Trophoblast cell (in vitro differentiated cells and primary cell): ENCODE measurements at regions not wholly inside any gene's neighbourhood (a gene's known extent, or its start where the extent isn't known, plus 50 kb on each side); places are given as distances from the start of the nearest gene placed in this dataset.
"Not testable (repeated sequence)": the region's sequence is repeated elsewhere in the genome, so short reads cannot be mapped to it uniquely, and the experiment has no call there.

Experiments used
- DNase-seq, 2 donors: peaks; one replicate each; pipeline ENCODE4 v3.0.0-alpha.2; 2016
- H2AFZ ChIP-seq: 2 replicates; pipeline ENCODE4 v1.6.1; 2013; ENCODE audit warnings: low read length, moderate library complexity, mild to moderate bottlenecking; ENCODE audit not compliant: insufficient read depth, poor library complexity
- H2AK5ac ChIP-seq: 2 replicates; pipeline ENCODE4 v1.6.1; 2013; ENCODE audit warnings: mild to moderate bottlenecking, low read length
- H2BK120ac ChIP-seq: 2 replicates; pipeline ENCODE4 v1.6.1; 2013; ENCODE audit warnings: low read length, mild to moderate bottlenecking, moderate library complexity; ENCODE audit not compliant: insufficient read depth, poor library complexity
- H2BK12ac ChIP-seq: 2 replicates; pipeline ENCODE4 v1.6.1; 2013; ENCODE audit warnings: mild to moderate bottlenecking, low read length, moderate library complexity
- H2BK5ac ChIP-seq: 2 replicates; pipeline ENCODE4 v1.6.1; 2013; ENCODE audit warnings: low read length, low read depth, moderate library complexity, mild to moderate bottlenecking; ENCODE audit not compliant: poor library complexity
- H3K14ac ChIP-seq: 2 replicates; pipeline ENCODE4 v1.6.1; 2013; ENCODE audit warnings: mild to moderate bottlenecking, low read length
- H3K18ac ChIP-seq: 2 replicates; pipeline ENCODE4 v1.6.1; 2013; ENCODE audit warnings: mild to moderate bottlenecking, low read length
- H3K23ac ChIP-seq: 2 replicates; pipeline ENCODE4 v1.6.1; 2013; ENCODE audit warnings: low read length
- H3K27ac ChIP-seq: 2 replicates; pipeline ENCODE4 v1.5.1; 2013; ENCODE audit warnings: low read depth, mild to moderate bottlenecking, inconsistent platforms, low read length, moderate library complexity
- H3K27me3 ChIP-seq: 2 replicates; pipeline ENCODE4 v1.6.1; 2013; ENCODE audit warnings: inconsistent platforms, mild to moderate bottlenecking, low read length, moderate library complexity; ENCODE audit not compliant: insufficient read depth
- H3K36me3 ChIP-seq, 2 experiments: 1 replicate in 1 of 2; 2 replicates in 1 of 2; pipeline ENCODE4 v1.6.1; 2013; ENCODE audit warnings: low read length in 2 of 2, mild to moderate bottlenecking in 2 of 2, moderate library complexity in 1 of 2; ENCODE audit not compliant: insufficient read depth in 2 of 2, control insufficient read depth in 1 of 2
- H3K4ac ChIP-seq: 2 replicates; pipeline ENCODE4 v1.6.1; 2013; ENCODE audit warnings: low read depth, mild to moderate bottlenecking, low read length, moderate library complexity
- H3K4me1 ChIP-seq, 2 experiments: 1 replicate in 1 of 2; 2 replicates in 1 of 2; pipeline ENCODE4 v1.6.1; 2013; ENCODE audit warnings: low read length in 2 of 2, mild to moderate bottlenecking in 2 of 2, moderate library complexity in 1 of 2; ENCODE audit not compliant: insufficient read depth in 2 of 2, control insufficient read depth in 1 of 2
- H3K4me2 ChIP-seq: 2 replicates; pipeline ENCODE4 v1.6.1; 2013; ENCODE audit warnings: inconsistent platforms, mild to moderate bottlenecking, low read length, moderate library complexity
- H3K4me3 ChIP-seq: 2 replicates; pipeline ENCODE4 v1.5.1; 2013; ENCODE audit warnings: mild to moderate bottlenecking, low read depth, low read length, inconsistent platforms
- H3K79me1 ChIP-seq: one replicate; pipeline ENCODE4 v1.6.1; 2013; ENCODE audit warnings: low read length
- H3K79me2 ChIP-seq: 2 replicates; pipeline ENCODE4 v1.6.1; 2013; ENCODE audit warnings: low read length, mild to moderate bottlenecking; ENCODE audit not compliant: control insufficient read depth, insufficient read depth, poor library complexity
- H3K9ac ChIP-seq: 2 replicates; pipeline ENCODE4 v1.6.1; 2013; ENCODE audit warnings: mild to moderate bottlenecking, low read length
- H3K9me3 ChIP-seq: 2 replicates; pipeline ENCODE4 v1.6.1; 2013; ENCODE audit warnings: low read depth, mild to moderate bottlenecking, control low read depth, inconsistent platforms, low read length; ENCODE audit not compliant: insufficient read depth
- H4K12ac ChIP-seq: 2 replicates; pipeline ENCODE4 v1.6.1; 2013; ENCODE audit warnings: low read depth, mild to moderate bottlenecking, low read length, moderate library complexity
- H4K8ac ChIP-seq: 2 replicates; pipeline ENCODE4 v1.6.1; 2013; ENCODE audit warnings: low read depth, mild to moderate bottlenecking, low read length, moderate library complexity
- H4K91ac ChIP-seq: one replicate; pipeline ENCODE4 v1.6.1; 2013; ENCODE audit warnings: low read depth, mild to moderate bottlenecking, low read length, moderate library complexity
- WGBS: extraction: QIAGEN DNeasy Blood & Tissue Kit; methylation state at CpG from one replicate; pipeline ENCODE4 v1.1.7; 2013; ENCODE audit warnings: missing lambda C conversion rate; ENCODE audit not compliant: insufficient read length, insufficient coverage; ENCODE audit errors: extremely low coverage; 5-methylcytosine and 5-hydroxymethylcytosine counted together

DNA sequence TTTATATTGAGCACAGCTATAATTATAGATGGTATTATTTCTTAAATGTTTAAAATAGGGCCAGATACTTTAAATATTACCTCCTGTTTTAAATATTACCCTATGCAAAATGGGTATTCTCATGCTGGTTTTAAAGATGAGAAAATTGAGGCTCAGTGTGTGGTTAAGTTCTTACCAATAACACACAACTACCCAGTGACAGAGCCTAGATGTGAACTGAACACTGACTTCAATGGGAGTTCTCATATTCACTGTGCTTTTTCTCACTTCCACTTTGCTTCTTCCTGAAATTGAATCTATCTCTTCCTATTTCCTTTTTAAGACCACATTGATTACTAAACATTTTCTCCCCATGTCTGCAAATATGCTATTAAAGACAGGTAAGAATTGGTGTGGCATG is 135.8 kb upstream of the TUSC1 start:
- Histone ChIP-seq H4K8ac (no peak overlapping the region), H2AK5ac (no peak overlapping the region), H2BK12ac (no peak overlapping the region), H3K4me3 (no peak overlapping the region), H3K4ac (no peak overlapping the region), H3K9ac (no peak overlapping the region), H3K4me1 (no peaks in the 10 kb centered on the region), H2BK120ac (no peak overlapping the region), H3K9me3 (no peaks in the 10 kb centered on the region), H3K27ac (no peak overlapping the region), H2BK5ac (no peak overlapping the region), H4K91ac (no peak overlapping the region), H4K12ac (no peak overlapping the region), H3K14ac (no peak overlapping the region), H2AFZ (no peak overlapping the region), H3K79me2 (no peaks in the 10 kb centered on the region), H3K36me3 (no peaks in the 10 kb centered on the region), H3K4me2 (no peak overlapping the region), H3K79me1 (no peaks in the 10 kb centered on the region), H3K27me3 (no peaks in the 10 kb centered on the region), H3K23ac (no peak overlapping the region), H3K18ac (no peak overlapping the region)
- DNase-seq, result no peak

DNA sequence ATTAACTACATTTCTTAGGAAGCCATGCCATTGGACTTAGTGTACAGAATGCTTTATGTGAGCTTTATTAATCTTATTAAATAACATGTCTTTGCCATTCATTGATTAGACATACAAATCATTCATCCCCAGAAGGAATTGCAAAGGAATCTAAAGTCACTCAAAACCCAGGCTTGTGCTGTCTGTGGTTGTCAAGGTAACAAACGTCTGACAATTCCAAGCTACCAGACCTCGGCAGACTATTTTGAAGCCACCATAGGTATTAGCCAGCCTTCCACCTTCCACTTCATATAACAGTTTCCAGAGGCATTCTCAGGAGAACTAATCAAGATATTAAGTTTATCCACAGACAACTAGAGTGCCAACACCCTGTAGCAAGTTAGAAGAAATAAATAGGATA is 135.2 kb upstream of the TUSC1 start:
- H3K27ac ChIP-seq, result no peak overlapping the region
- H3K14ac ChIP-seq, result no peak overlapping the region
- H3K79me2 ChIP-seq, result no peaks in the 10 kb centered on the region
- no peaks in the 10 kb centered on the region for H3K4me1 ChIP-seq
- H3K4ac ChIP-seq, result no peak overlapping the region
- H3K18ac ChIP-seq, result no peak overlapping the region
- no peak overlapping the region for H3K23ac ChIP-seq
- no peak overlapping the region for H2AFZ ChIP-seq
- H3K36me3 ChIP-seq, result no peaks in the 10 kb centered on the region
- no peak for DNase-seq
- H2BK5ac ChIP-seq, result no peak overlapping the region
- H4K91ac ChIP-seq, result no peak overlapping the region
- no peaks in the 10 kb centered on the region for H3K27me3 ChIP-seq
- no peak overlapping the region for H2BK120ac ChIP-seq
- H3K4me2 ChIP-seq, result no peak overlapping the region
- H3K79me1 ChIP-seq, result no peaks in the 10 kb centered on the region
- H2AK5ac ChIP-seq, result no peak overlapping the region
- no CpG with 5 or more reads among the region's 2 CpGs for WGBS
- no peak overlapping the region for H4K12ac ChIP-seq
- no peak overlapping the region for H3K9ac ChIP-seq
- H4K8ac ChIP-seq, result no peak overlapping the region
- no peaks in the 10 kb centered on the region for H3K9me3 ChIP-seq
- H2BK12ac ChIP-seq, result no peak overlapping the region
- H3K4me3 ChIP-seq, result no peak overlapping the region

DNA sequence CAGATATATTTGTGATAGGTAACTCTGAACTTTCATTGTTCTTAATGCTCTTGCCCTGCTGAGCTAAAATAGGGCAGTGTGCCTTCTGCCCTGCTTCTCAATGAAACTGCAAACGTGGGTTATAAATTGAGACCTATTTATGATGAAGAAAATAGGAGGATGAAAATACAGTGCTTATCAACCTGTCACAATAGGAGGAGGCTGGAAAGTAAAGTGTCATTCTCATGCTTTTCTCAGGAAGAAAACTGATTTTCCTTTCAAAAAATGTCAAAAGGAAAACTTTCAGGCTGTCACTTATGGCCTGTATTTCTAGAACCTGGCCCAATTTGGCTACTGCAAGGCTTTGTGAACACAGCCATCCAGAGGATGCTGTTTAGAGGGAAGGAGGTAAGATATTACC is 130.3 kb upstream of the TUSC1 start:
- WGBS, result no CpG with 5 or more reads among the region's 1 CpG
- Histone ChIP-seq H3K23ac (no peak overlapping the region), H2BK12ac (no peak overlapping the region), H3K4me3 (no peak overlapping the region), H2AK5ac (no peak overlapping the region), H3K14ac (no peak overlapping the region), H4K91ac (no peak overlapping the region), H3K4me2 (no peak overlapping the region), H2AFZ (no peak overlapping the region), H3K36me3 (no peaks in the 10 kb centered on the region), H4K12ac (no peak overlapping the region), H3K9me3 (peaks cover 1% of the 10 kb centered on the region), H3K79me2 (no peaks in the 10 kb centered on the region), H2BK120ac (no peak overlapping the region), H3K27ac (no peak overlapping the region), H2BK5ac (no peak overlapping the region), H3K18ac (no peak overlapping the region), H3K79me1 (no peaks in the 10 kb centered on the region), H3K27me3 (no peaks in the 10 kb centered on the region), H4K8ac (no peak overlapping the region), H3K4me1 (no peaks in the 10 kb centered on the region), H3K9ac (no peak overlapping the region), H3K4ac (no peak overlapping the region)
- no peak for DNase-seq

DNA sequence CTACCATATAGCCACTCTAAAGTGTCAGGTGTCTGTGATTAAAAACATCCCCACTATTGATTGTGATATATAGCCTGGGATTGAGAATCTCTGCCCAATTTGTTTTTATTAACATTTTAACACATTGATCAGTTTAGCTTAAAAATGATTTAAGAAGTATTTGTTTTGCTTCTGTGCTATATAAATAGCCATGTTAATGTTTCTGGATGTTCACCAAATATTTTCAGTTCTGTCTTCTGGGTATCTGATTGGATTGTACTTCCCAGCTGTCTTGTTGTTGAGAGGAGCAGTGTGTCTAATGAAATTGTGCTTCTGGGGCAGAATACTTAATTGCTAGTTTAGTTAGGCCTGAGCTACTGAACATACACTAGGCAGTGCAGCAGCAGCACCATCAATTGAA is 126.6 kb upstream of the TUSC1 start:
- H2BK12ac ChIP-seq, result no peak overlapping the region
- H2AFZ ChIP-seq, result no peak overlapping the region
- H2AK5ac ChIP-seq, result no peak overlapping the region
- H3K23ac ChIP-seq, result no peak overlapping the region
- no peaks in the 10 kb centered on the region for H3K27me3 ChIP-seq
- no peak overlapping the region for H3K9ac ChIP-seq
- DNase-seq, result no peak
- H3K4me1 ChIP-seq, result no peaks in the 10 kb centered on the region
- H3K79me2 ChIP-seq, result no peaks in the 10 kb centered on the region
- no peak overlapping the region for H3K4me2 ChIP-seq
- no peak overlapping the region for H3K14ac ChIP-seq
- peaks cover 1% of the 10 kb centered on the region for H3K9me3 ChIP-seq
- H3K79me1 ChIP-seq, result no peaks in the 10 kb centered on the region
- H2BK120ac ChIP-seq, result no peak overlapping the region
- H4K8ac ChIP-seq, result no peak overlapping the region
- H3K4ac ChIP-seq, result no peak overlapping the region
- no peak overlapping the region for H3K27ac ChIP-seq
- H4K91ac ChIP-seq, result no peak overlapping the region
- no peak overlapping the region for H4K12ac ChIP-seq
- H3K18ac ChIP-seq, result no peak overlapping the region
- no peak overlapping the region for H3K4me3 ChIP-seq
- H3K36me3 ChIP-seq, result no peaks in the 10 kb centered on the region
- H2BK5ac ChIP-seq, result no peak overlapping the region

- not testable (repeated sequence) for H3K36me3 ChIP-seq, H3K4ac ChIP-seq, H2BK120ac ChIP-seq, H3K9me3 ChIP-seq, H3K14ac ChIP-seq, H3K4me2 ChIP-seq, H3K23ac ChIP-seq, H4K12ac ChIP-seq, H2BK12ac ChIP-seq, H2AFZ ChIP-seq, H2BK5ac ChIP-seq, H4K8ac ChIP-seq, H3K79me2 ChIP-seq, H3K79me1 ChIP-seq, H3K27me3 ChIP-seq, H4K91ac ChIP-seq, H3K18ac ChIP-seq, DNase-seq, H3K9ac ChIP-seq, H3K4me1 ChIP-seq, H3K4me3 ChIP-seq, H2AK5ac ChIP-seq, H3K27ac ChIP-seq
- WGBS, result no CpG with 5 or more reads among the region's 3 CpGs
Measured at GRCh38 chr9:25801989-25802388, 123.7 kb upstream of the TUSC1 start.
